Trophoblast cell (in vitro differentiated cells and primary cell): ENCODE measurements at regions not wholly inside any gene's neighbourhood (a gene's known extent, or its start where the extent isn't known, plus 50 kb on each side); places are given as distances from the start of the nearest gene placed in this dataset.

Experiments used
- DNase-seq, 2 donors: peaks; one replicate each; pipeline ENCODE4 v3.0.0-alpha.2; 2016
- H2AFZ ChIP-seq: 2 replicates; pipeline ENCODE4 v1.6.1; 2013; ENCODE audit warnings: low read length, moderate library complexity, mild to moderate bottlenecking; ENCODE audit not compliant: insufficient read depth, poor library complexity
- H2AK5ac ChIP-seq: 2 replicates; pipeline ENCODE4 v1.6.1; 2013; ENCODE audit warnings: mild to moderate bottlenecking, low read length
- H2BK120ac ChIP-seq: 2 replicates; pipeline ENCODE4 v1.6.1; 2013; ENCODE audit warnings: low read length, mild to moderate bottlenecking, moderate library complexity; ENCODE audit not compliant: insufficient read depth, poor library complexity
- H2BK12ac ChIP-seq: 2 replicates; pipeline ENCODE4 v1.6.1; 2013; ENCODE audit warnings: mild to moderate bottlenecking, low read length, moderate library complexity
- H2BK5ac ChIP-seq: 2 replicates; pipeline ENCODE4 v1.6.1; 2013; ENCODE audit warnings: low read length, low read depth, moderate library complexity, mild to moderate bottlenecking; ENCODE audit not compliant: poor library complexity
- H3K14ac ChIP-seq: 2 replicates; pipeline ENCODE4 v1.6.1; 2013; ENCODE audit warnings: mild to moderate bottlenecking, low read length
- H3K18ac ChIP-seq: 2 replicates; pipeline ENCODE4 v1.6.1; 2013; ENCODE audit warnings: mild to moderate bottlenecking, low read length
- H3K23ac ChIP-seq: 2 replicates; pipeline ENCODE4 v1.6.1; 2013; ENCODE audit warnings: low read length
- H3K27ac ChIP-seq: 2 replicates; pipeline ENCODE4 v1.5.1; 2013; ENCODE audit warnings: low read depth, mild to moderate bottlenecking, inconsistent platforms, low read length, moderate library complexity
- H3K27me3 ChIP-seq: 2 replicates; pipeline ENCODE4 v1.6.1; 2013; ENCODE audit warnings: inconsistent platforms, mild to moderate bottlenecking, low read length, moderate library complexity; ENCODE audit not compliant: insufficient read depth
- H3K36me3 ChIP-seq, 2 experiments: 1 replicate in 1 of 2; 2 replicates in 1 of 2; pipeline ENCODE4 v1.6.1; 2013; ENCODE audit warnings: low read length in 2 of 2, mild to moderate bottlenecking in 2 of 2, moderate library complexity in 1 of 2; ENCODE audit not compliant: insufficient read depth in 2 of 2, control insufficient read depth in 1 of 2
- H3K4ac ChIP-seq: 2 replicates; pipeline ENCODE4 v1.6.1; 2013; ENCODE audit warnings: low read depth, mild to moderate bottlenecking, low read length, moderate library complexity
- H3K4me1 ChIP-seq, 2 experiments: 1 replicate in 1 of 2; 2 replicates in 1 of 2; pipeline ENCODE4 v1.6.1; 2013; ENCODE audit warnings: low read length in 2 of 2, mild to moderate bottlenecking in 2 of 2, moderate library complexity in 1 of 2; ENCODE audit not compliant: insufficient read depth in 2 of 2, control insufficient read depth in 1 of 2
- H3K4me2 ChIP-seq: 2 replicates; pipeline ENCODE4 v1.6.1; 2013; ENCODE audit warnings: inconsistent platforms, mild to moderate bottlenecking, low read length, moderate library complexity
- H3K4me3 ChIP-seq: 2 replicates; pipeline ENCODE4 v1.5.1; 2013; ENCODE audit warnings: mild to moderate bottlenecking, low read depth, low read length, inconsistent platforms
- H3K79me1 ChIP-seq: one replicate; pipeline ENCODE4 v1.6.1; 2013; ENCODE audit warnings: low read length
- H3K79me2 ChIP-seq: 2 replicates; pipeline ENCODE4 v1.6.1; 2013; ENCODE audit warnings: low read length, mild to moderate bottlenecking; ENCODE audit not compliant: control insufficient read depth, insufficient read depth, poor library complexity
- H3K9ac ChIP-seq: 2 replicates; pipeline ENCODE4 v1.6.1; 2013; ENCODE audit warnings: mild to moderate bottlenecking, low read length
- H3K9me3 ChIP-seq: 2 replicates; pipeline ENCODE4 v1.6.1; 2013; ENCODE audit warnings: low read depth, mild to moderate bottlenecking, control low read depth, inconsistent platforms, low read length; ENCODE audit not compliant: insufficient read depth
- H4K12ac ChIP-seq: 2 replicates; pipeline ENCODE4 v1.6.1; 2013; ENCODE audit warnings: low read depth, mild to moderate bottlenecking, low read length, moderate library complexity
- H4K8ac ChIP-seq: 2 replicates; pipeline ENCODE4 v1.6.1; 2013; ENCODE audit warnings: low read depth, mild to moderate bottlenecking, low read length, moderate library complexity
- H4K91ac ChIP-seq: one replicate; pipeline ENCODE4 v1.6.1; 2013; ENCODE audit warnings: low read depth, mild to moderate bottlenecking, low read length, moderate library complexity
- WGBS: extraction: QIAGEN DNeasy Blood & Tissue Kit; methylation state at CpG from one replicate; pipeline ENCODE4 v1.1.7; 2013; ENCODE audit warnings: missing lambda C conversion rate; ENCODE audit not compliant: insufficient read length, insufficient coverage; ENCODE audit errors: extremely low coverage; 5-methylcytosine and 5-hydroxymethylcytosine counted together

GRCh38 chr12:90841336-90841735 lies 113.6 kb downstream of the CCER1 start:
- H3K36me3 ChIP-seq: no peaks in the 10 kb centered on the region
- H2BK5ac ChIP-seq: no peak overlapping the region

GRCh38 chr12:90839346-90839745 lies 115.6 kb downstream of the CCER1 start:
- Histone ChIP-seq H3K18ac (no peak overlapping the region), H2AK5ac (no peak overlapping the region), H3K14ac (no peak overlapping the region), H3K4me3 (no peak overlapping the region), H4K91ac (no peak overlapping the region), H3K36me3 (no peaks in the 10 kb centered on the region), H2BK12ac (no peak overlapping the region), H3K79me2 (no peaks in the 10 kb centered on the region), H3K9me3 (no peaks in the 10 kb centered on the region), H3K27me3 (no peaks in the 10 kb centered on the region), H3K9ac (no peak overlapping the region), H2AFZ (no peak overlapping the region), H4K12ac (no peak overlapping the region), H3K79me1 (no peaks in the 10 kb centered on the region), H3K4me2 (no peak overlapping the region), H3K4ac (no peak overlapping the region), H3K4me1 (peaks cover 0 to 4% of the 10 kb centered on the region in 2 experiments), H2BK5ac (no peak overlapping the region), H2BK120ac (no peak overlapping the region), H3K27ac (no peak overlapping the region), H3K23ac (no peak overlapping the region), H4K8ac (no peak overlapping the region)
- no peak for DNase-seq

More at GRCh38 chr12:90841336-90841735, 113.6 kb downstream of the CCER1 start:
- no peaks in the 10 kb centered on the region for H3K27me3 ChIP-seq
- no peaks in the 10 kb centered on the region for H3K79me1 ChIP-seq
- no peak overlapping the region for H3K4me3 ChIP-seq
- no peak overlapping the region for H2BK120ac ChIP-seq
- H2BK12ac ChIP-seq: no peak overlapping the region
- no peak overlapping the region for H3K27ac ChIP-seq
- no peak overlapping the region for H3K18ac ChIP-seq
- H4K8ac ChIP-seq: no peak overlapping the region
- peaks cover 0 to 4% of the 10 kb centered on the region in 2 experiments for H3K4me1 ChIP-seq
- no peak overlapping the region for H3K23ac ChIP-seq
- H4K91ac ChIP-seq: no peak overlapping the region
- no peaks in the 10 kb centered on the region for H3K79me2 ChIP-seq
- no peaks in the 10 kb centered on the region for H3K9me3 ChIP-seq
- H3K9ac ChIP-seq: no peak overlapping the region
- no peak for DNase-seq
- H2AFZ ChIP-seq: no peak overlapping the region
- no peak overlapping the region for H3K14ac ChIP-seq
- H3K4me2 ChIP-seq: no peak overlapping the region
- H3K4ac ChIP-seq: no peak overlapping the region
- no peak overlapping the region for H2AK5ac ChIP-seq
- H4K12ac ChIP-seq: no peak overlapping the region

- H3K4ac ChIP-seq: no peak overlapping the region
- no peak overlapping the region for H2AK5ac ChIP-seq
- DNase-seq: no peak
- H4K8ac ChIP-seq: no peak overlapping the region
- H3K18ac ChIP-seq: no peak overlapping the region
- H3K36me3 ChIP-seq: no peaks in the 10 kb centered on the region
- H3K79me1 ChIP-seq: no peaks in the 10 kb centered on the region
- H3K9me3 ChIP-seq: no peaks in the 10 kb centered on the region
- no peak overlapping the region for H3K4me2 ChIP-seq
- H2BK12ac ChIP-seq: no peak overlapping the region
- H3K9ac ChIP-seq: no peak overlapping the region
- H3K14ac ChIP-seq: no peak overlapping the region
- no peak overlapping the region for H3K23ac ChIP-seq
- no peak overlapping the region for H4K91ac ChIP-seq
- H3K4me3 ChIP-seq: no peak overlapping the region
- no peaks in the 10 kb centered on the region for H3K79me2 ChIP-seq
- no peak overlapping the region for H3K27ac ChIP-seq
- H4K12ac ChIP-seq: no peak overlapping the region
- H2BK5ac ChIP-seq: no peak overlapping the region
- H2BK120ac ChIP-seq: no peak overlapping the region
- H3K27me3 ChIP-seq: no peaks in the 10 kb centered on the region
- no CpG with 5 or more reads among the region's 6 CpGs for whole genome bisulfite sequencing
- H2AFZ ChIP-seq: no peak overlapping the region
- peaks cover 0 to 2% of the 10 kb centered on the region in 2 experiments for H3K4me1 ChIP-seq
These were observed 118.3 kb downstream of the CCER1 start for GRCh38 chr12:90836689-90837088.

GRCh38 chr12:90833228-90833627 lies 121.7 kb downstream of the CCER1 start:
- Histone ChIP-seq H3K4me1 (peaks cover 0 to 2% of the 10 kb centered on the region in 2 experiments), H3K4me2 (no peak overlapping the region), H2AFZ (no peak overlapping the region), H3K9ac (peak overlapping the region; percentile 74), H3K4ac (no peak overlapping the region), H4K91ac (no peak overlapping the region), H3K27ac (no peak overlapping the region), H3K14ac (no peak overlapping the region), H4K8ac (no peak overlapping the region), H2BK5ac (no peak overlapping the region), H3K9me3 (no peaks in the 10 kb centered on the region), H2BK12ac (no peak overlapping the region), H2AK5ac (no peak overlapping the region), H3K4me3 (no peak overlapping the region), H4K12ac (no peak overlapping the region), H3K18ac (no peak overlapping the region), H3K79me1 (no peaks in the 10 kb centered on the region), H3K27me3 (no peaks in the 10 kb centered on the region), H3K23ac (no peak overlapping the region), H3K79me2 (no peaks in the 10 kb centered on the region), H3K36me3 (no peaks in the 10 kb centered on the region), H2BK120ac (no peak overlapping the region)
- no CpG with 5 or more reads among the region's 2 CpGs for whole genome bisulfite sequencing
- no peak for DNase-seq
